ENCODE measurements at regions not wholly inside any gene's neighbourhood (a gene's known extent, or its start where the extent isn't known, plus 50 kb on each side); places are given as distances from the start of the nearest gene placed in this dataset.
"Not testable (repeated sequence)": the region's sequence is repeated elsewhere in the genome, so short reads cannot be mapped to it uniquely, and the experiment has no call there.

- Histone ChIP-seq H3K4me1 (ENCODE audit: control insufficient read depth, insufficient read depth, low read length) (no peaks in the 10 kb centered on the region), H3K36me3 (ENCODE audit: control insufficient read depth, insufficient read depth, low read length, severe bottlenecking) (no peaks in the 10 kb centered on the region), H3K4me3 (ENCODE audit: low read length) (no peak overlapping the region), H3K9me3 (ENCODE audit: control insufficient read depth, low read length) (peaks cover 8% of the 10 kb centered on the region), H3K27me3 (replicated peaks; ENCODE audit: control insufficient read depth, insufficient read depth, low read length) (no peaks in the 10 kb centered on the region), H3K9ac (ENCODE audit: low read length) (no peak overlapping the region)
- DNase-seq (ENCODE audit: low read depth), result no peak
These were observed 714.0 kb downstream of the MAFB start for GRCh38 chr20:39974966-39975501.

DNA sequence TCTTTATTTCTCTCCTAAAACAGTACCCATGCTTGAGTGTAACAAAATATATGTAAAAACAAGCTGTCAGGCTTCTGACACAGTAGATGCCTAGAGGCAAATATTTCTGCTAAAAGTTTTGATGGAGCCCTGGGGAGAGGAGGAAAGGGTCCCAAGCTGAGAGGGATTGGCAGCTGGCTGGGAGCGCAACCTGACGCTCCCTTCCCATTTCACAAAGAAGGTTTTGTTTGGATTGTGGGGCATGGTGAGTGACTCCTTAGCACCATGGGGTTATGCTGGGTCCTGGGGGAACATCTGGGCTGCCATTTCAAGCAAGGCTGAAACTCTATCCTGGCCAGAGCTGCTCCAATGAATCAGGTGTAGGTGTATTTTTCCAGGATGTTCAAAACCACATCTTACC, 720.5 kb downstream of the MAFB start:
- DNase-seq (ENCODE audit: low read depth), result no peak
- no peaks in the 10 kb centered on the region for H3K27me3 ChIP-seq (replicated peaks; ENCODE audit: control insufficient read depth, insufficient read depth, low read length)
- no peak overlapping the region for H3K4me3 ChIP-seq (ENCODE audit: low read length)
- no peak overlapping the region for H3K9ac ChIP-seq (ENCODE audit: low read length)
- no peaks in the 10 kb centered on the region for H3K4me1 ChIP-seq (ENCODE audit: control insufficient read depth, insufficient read depth, low read length)
- H3K9me3 ChIP-seq (ENCODE audit: control insufficient read depth, low read length), result peaks cover 10% of the 10 kb centered on the region
- no peaks in the 10 kb centered on the region for H3K36me3 ChIP-seq (ENCODE audit: control insufficient read depth, insufficient read depth, low read length, severe bottlenecking)

DNA sequence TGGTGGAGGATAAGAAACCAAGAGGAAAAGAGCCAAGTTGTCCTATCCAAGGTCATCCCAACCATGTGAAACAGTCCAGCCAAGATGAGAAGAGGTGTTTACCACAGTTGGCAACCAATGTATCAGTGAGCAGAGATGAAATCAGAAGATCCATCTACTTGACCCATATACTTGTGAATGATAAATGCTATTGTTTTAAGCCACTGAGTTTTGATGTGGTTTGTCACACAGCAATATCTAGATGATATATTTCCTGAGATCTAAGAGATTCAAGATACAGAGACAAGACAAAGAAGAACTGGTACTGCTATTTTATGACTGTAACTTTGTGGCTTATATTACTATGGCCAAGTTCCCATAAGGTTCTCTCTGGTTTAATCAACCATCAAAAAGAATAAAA, 721.2 kb downstream of the MAFB start:
- DNase-seq (ENCODE audit: low read depth), result no peak
- no peak overlapping the region for H3K9ac ChIP-seq (ENCODE audit: low read length)
- no peaks in the 10 kb centered on the region for H3K36me3 ChIP-seq (ENCODE audit: control insufficient read depth, insufficient read depth, low read length, severe bottlenecking)
- H3K9me3 ChIP-seq (ENCODE audit: control insufficient read depth, low read length), result peaks cover 10% of the 10 kb centered on the region
- H3K4me3 ChIP-seq (ENCODE audit: low read length), result no peak overlapping the region
- no peaks in the 10 kb centered on the region for H3K4me1 ChIP-seq (ENCODE audit: control insufficient read depth, insufficient read depth, low read length)
- H3K27me3 ChIP-seq (replicated peaks; ENCODE audit: control insufficient read depth, insufficient read depth, low read length), result no peaks in the 10 kb centered on the region

DNA sequence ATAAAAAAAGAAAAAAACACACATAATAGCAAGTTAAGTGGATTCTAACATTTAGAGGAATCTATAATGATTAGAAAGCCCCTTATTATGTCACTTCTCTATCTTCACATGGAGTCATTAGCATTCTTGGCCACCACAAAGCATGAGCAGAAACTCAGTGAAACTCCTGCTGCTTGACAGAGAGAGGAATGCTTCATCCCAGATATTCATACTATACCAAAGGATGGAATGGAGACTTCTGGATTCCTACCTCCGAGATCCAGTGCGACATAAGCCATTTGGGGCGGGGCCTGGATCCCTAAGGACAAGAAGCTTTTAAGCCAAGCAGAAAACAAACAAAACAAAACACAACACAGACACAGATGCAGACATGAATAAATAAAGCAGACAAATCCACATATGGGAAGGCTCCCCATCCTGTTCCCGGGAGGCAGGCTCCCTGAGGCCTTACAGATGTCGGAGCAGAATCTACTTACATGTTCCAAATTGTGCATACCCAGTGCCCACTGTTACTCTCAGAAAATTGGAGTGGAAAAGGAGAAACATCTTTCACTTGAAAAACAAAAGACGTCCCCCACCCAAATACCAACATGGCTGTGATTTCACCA, 727.3 kb downstream of the MAFB start:
- H3K4me1 ChIP-seq (ENCODE audit: control insufficient read depth, insufficient read depth, low read length), result peaks cover 12% of the 10 kb centered on the region
- H3K9ac ChIP-seq (ENCODE audit: low read length), result no peak overlapping the region
- no peaks in the 10 kb centered on the region for H3K36me3 ChIP-seq (ENCODE audit: control insufficient read depth, insufficient read depth, low read length, severe bottlenecking)
- no peaks in the 10 kb centered on the region for H3K9me3 ChIP-seq (ENCODE audit: control insufficient read depth, low read length)
- H3K27me3 ChIP-seq (replicated peaks; ENCODE audit: control insufficient read depth, insufficient read depth, low read length), result no peaks in the 10 kb centered on the region
- no peak for DNase-seq (ENCODE audit: low read depth)
- H3K4me3 ChIP-seq (ENCODE audit: low read length), result no peak overlapping the region

DNA sequence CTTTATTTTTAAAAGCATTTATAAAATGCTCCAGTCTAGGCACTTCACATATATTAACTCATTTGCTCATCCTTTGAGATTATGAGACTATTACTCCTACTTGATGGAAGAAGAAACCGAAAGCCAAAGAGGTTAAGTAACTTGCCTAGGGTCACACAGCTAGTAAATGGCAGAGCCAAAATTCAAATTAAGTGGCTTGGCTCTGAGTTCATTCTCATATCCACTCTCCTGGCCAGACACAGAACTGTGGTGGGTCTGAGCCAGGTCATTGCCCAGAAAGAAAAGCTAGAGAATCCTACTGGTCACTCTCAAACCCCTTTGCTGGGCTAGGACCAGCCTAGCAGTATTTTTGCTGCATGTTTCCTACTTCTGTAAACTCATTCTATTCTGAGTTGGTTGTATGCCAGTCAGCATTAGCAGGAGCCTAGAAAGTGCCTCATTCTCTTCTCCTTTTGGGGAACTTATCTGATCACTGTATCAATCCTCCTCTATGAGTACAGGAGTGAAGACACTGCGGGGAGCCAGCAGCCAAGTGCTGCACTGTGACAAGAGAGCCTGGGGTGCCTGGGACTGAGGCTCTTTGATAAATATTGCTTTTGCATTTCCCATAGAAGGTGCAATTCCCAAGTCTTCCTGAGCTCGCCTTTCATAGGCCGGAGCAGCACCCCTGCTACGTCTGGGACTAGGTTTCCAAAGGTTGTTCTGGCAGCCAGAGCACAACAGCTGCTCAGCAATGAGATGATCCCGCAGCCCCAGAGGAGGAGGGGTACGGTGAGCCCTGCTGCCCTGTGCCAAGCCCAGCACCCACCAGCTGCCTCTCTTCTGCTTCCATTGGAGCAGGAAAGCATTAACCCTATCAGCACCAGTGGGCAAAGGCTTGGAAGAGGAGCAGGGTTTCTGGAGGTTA, 728.3 kb downstream of the MAFB start:
- Histone ChIP-seq H3K9me3 (ENCODE audit: control insufficient read depth, low read length) (no peaks in the 10 kb centered on the region), H3K27me3 (replicated peaks; ENCODE audit: control insufficient read depth, insufficient read depth, low read length) (no peaks in the 10 kb centered on the region), H3K9ac (ENCODE audit: low read length) (no peak overlapping the region), H3K4me1 (ENCODE audit: control insufficient read depth, insufficient read depth, low read length) (peaks cover 12% of the 10 kb centered on the region), H3K4me3 (ENCODE audit: low read length) (no peak overlapping the region), H3K36me3 (ENCODE audit: control insufficient read depth, insufficient read depth, low read length, severe bottlenecking) (no peaks in the 10 kb centered on the region)
- DNase-seq (ENCODE audit: low read depth), result no peak

- not testable (repeated sequence) for DNase-seq (ENCODE audit: low read depth); H3K9me3 ChIP-seq (ENCODE audit: control insufficient read depth, low read length); H3K36me3 ChIP-seq (ENCODE audit: control insufficient read depth, insufficient read depth, low read length, severe bottlenecking); H3K9ac ChIP-seq (ENCODE audit: low read length); H3K27me3 ChIP-seq (replicated peaks; ENCODE audit: control insufficient read depth, insufficient read depth, low read length); H3K4me3 ChIP-seq (ENCODE audit: low read length)
- peaks cover 19% of the 10 kb centered on the region for H3K4me1 ChIP-seq (ENCODE audit: control insufficient read depth, insufficient read depth, low read length)
These were observed 731.1 kb downstream of the MAFB start for GRCh38 chr20:39957911-39958310.

DNA sequence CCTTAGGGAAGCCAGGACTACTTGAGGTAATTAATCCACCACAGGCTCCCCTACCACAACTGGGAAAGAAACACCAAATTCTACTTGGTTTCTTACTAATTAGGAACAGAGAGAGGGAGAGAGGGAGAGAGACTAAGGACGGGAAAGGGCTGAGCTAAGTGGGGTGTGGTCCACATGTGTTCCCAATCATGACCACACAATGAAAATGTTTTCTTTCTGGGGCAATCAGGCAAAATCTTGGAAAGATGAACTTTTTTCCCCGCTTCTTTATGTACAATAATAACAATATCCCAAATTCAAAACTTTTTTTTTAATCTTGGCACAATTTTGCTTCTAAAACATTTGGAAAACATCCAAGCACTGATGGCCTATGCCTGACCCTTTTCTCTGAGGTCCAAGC, 734.4 kb downstream of the MAFB start:
- Histone ChIP-seq H3K36me3 (ENCODE audit: control insufficient read depth, insufficient read depth, low read length, severe bottlenecking) (no peaks in the 10 kb centered on the region), H3K4me1 (ENCODE audit: control insufficient read depth, insufficient read depth, low read length) (peaks cover 7% of the 10 kb centered on the region), H3K4me3 (ENCODE audit: low read length) (no peak overlapping the region), H3K9ac (ENCODE audit: low read length) (no peak overlapping the region), H3K27me3 (replicated peaks; ENCODE audit: control insufficient read depth, insufficient read depth, low read length) (no peaks in the 10 kb centered on the region), H3K9me3 (ENCODE audit: control insufficient read depth, low read length) (no peaks in the 10 kb centered on the region)
- DNase-seq (ENCODE audit: low read depth), result peak; percentile 81

- peak; percentile 15 for DNase-seq (ENCODE audit: low read depth)
- Histone ChIP-seq H3K4me3 (ENCODE audit: low read length) (no peak overlapping the region), H3K27me3 (replicated peaks; ENCODE audit: control insufficient read depth, insufficient read depth, low read length) (no peaks in the 10 kb centered on the region), H3K36me3 (ENCODE audit: control insufficient read depth, insufficient read depth, low read length, severe bottlenecking) (no peaks in the 10 kb centered on the region), H3K9me3 (ENCODE audit: control insufficient read depth, low read length) (no peaks in the 10 kb centered on the region), H3K4me1 (ENCODE audit: control insufficient read depth, insufficient read depth, low read length) (peaks cover 3% of the 10 kb centered on the region), H3K9ac (ENCODE audit: low read length) (no peak overlapping the region)
These were observed 742.1 kb downstream of the MAFB start for GRCh38 chr20:39946931-39947330.

DNA sequence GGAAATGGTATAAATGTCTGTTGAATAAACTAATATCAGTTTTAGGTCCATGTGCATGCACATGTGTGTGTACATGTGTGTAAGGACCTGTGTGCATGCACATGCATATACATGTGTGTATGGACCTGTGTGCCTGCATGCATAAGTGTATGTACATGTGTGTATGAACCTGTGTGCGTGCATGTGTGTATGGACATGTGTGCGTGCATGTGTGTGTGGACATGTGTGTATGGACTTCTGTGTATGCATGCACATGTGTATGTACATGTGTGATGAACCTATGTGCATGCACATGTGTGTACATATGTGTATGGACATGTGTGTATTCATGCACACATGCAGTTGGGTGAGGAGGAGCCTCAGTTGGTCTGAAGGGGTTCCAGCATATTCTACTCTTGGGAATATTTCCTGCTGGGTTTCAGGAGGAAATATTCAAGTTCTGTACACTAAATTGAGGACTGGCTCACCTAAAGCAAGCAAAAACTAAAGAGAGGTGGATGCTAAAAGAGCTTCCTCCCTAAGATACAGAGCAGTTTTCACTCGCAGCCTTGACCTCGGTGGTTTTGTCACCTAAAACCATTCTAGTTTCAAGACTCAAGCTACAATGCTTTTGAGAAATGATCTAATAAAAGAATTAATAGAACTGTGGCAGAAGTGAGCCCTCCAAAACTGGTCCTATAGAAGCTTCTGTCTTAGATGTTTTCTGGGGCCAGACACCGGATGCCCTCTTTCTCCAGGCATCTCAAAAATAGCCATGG, 742.8 kb downstream of the MAFB start:
- no peaks in the 10 kb centered on the region for H3K36me3 ChIP-seq (ENCODE audit: control insufficient read depth, insufficient read depth, low read length, severe bottlenecking)
- H3K4me1 ChIP-seq (ENCODE audit: control insufficient read depth, insufficient read depth, low read length), result peaks cover 9% of the 10 kb centered on the region
- DNase-seq (ENCODE audit: low read depth), result no peak
- no peaks in the 10 kb centered on the region for H3K27me3 ChIP-seq (replicated peaks; ENCODE audit: control insufficient read depth, insufficient read depth, low read length)
- no peak overlapping the region for H3K4me3 ChIP-seq (ENCODE audit: low read length)
- H3K9me3 ChIP-seq (ENCODE audit: control insufficient read depth, low read length), result no peaks in the 10 kb centered on the region
- H3K9ac ChIP-seq (ENCODE audit: low read length), result no peak overlapping the region

GRCh38 chr20:39944861-39945260, 744.2 kb downstream of the MAFB start:
- DNase-seq (ENCODE audit: low read depth), result no peak
- Histone ChIP-seq H3K9ac (ENCODE audit: low read length) (no peak overlapping the region), H3K9me3 (ENCODE audit: control insufficient read depth, low read length) (no peaks in the 10 kb centered on the region), H3K36me3 (ENCODE audit: control insufficient read depth, insufficient read depth, low read length, severe bottlenecking) (no peaks in the 10 kb centered on the region), H3K27me3 (replicated peaks; ENCODE audit: control insufficient read depth, insufficient read depth, low read length) (no peaks in the 10 kb centered on the region), H3K4me3 (ENCODE audit: low read length) (no peak overlapping the region), H3K4me1 (ENCODE audit: control insufficient read depth, insufficient read depth, low read length) (peaks cover 16% of the 10 kb centered on the region)

DNA sequence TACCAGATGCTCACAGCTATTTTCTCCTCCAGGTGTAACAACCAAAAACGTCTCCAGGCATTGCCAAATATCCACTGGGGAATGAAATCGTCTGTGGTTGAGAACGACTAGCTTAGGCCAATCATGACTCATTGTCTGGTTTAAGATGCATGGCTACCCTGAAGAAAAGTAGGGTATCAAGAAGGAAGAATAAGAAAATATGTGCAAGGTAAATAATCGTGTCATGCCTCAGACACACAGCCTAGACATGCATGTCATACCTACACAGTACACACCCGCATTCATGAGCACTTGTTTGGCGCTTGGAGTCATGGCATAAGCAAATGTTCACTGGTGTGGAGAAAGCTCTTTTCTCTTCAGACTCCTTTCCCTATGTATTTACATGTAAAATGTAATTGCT, 745.7 kb downstream of the MAFB start:
- Histone ChIP-seq H3K27me3 (replicated peaks; ENCODE audit: control insufficient read depth, insufficient read depth, low read length) (no peaks in the 10 kb centered on the region), H3K9ac (ENCODE audit: low read length) (no peak overlapping the region), H3K36me3 (ENCODE audit: control insufficient read depth, insufficient read depth, low read length, severe bottlenecking) (no peaks in the 10 kb centered on the region), H3K9me3 (ENCODE audit: control insufficient read depth, low read length) (no peaks in the 10 kb centered on the region), H3K4me3 (ENCODE audit: low read length) (no peak overlapping the region), H3K4me1 (ENCODE audit: control insufficient read depth, insufficient read depth, low read length) (peaks cover 23% of the 10 kb centered on the region)
- DNase-seq (ENCODE audit: low read depth), result no peak

Measured in adipocyte (in vitro differentiated cells).